ENCODE measurements at regions not wholly inside any gene's neighbourhood (a gene's known extent, or its start where the extent isn't known, plus 50 kb on each side); places are given as distances from the start of the nearest gene placed in this dataset.

- no peak overlapping the region for H3K4me3 ChIP-seq
- no peak for DNase-seq
- no peaks in the 10 kb centered on the region for H3K4me1 ChIP-seq
- intact Hi-C loops (cut with DNase I; ENCODE audit: low total_unique reads) = no loop called here
- peaks cover 0 to 4% (median 0%) of the 10 kb centered on the region in 7 donors for H3K27me3 ChIP-seq (replicated peaks in 1 of 7)
- WGBS, 5 donors = 81 to 93% (median 82%) methylated on average over 7 of the region's 7 CpGs
- TF ChIP-seq POLR2AphosphoS5 (IDR thresholded peaks at IDR 0.05) (no peak), POLR2A (IDR thresholded peaks at IDR 0.05) (no peak), CTCF (IDR thresholded peaks at IDR 0.05 in 8 of 11, conservative IDR thresholded peaks at IDR 0.05 in 3 of 11) (no peak)
- no peak overlapping the region for H3K27ac ChIP-seq
- H3K36me3 ChIP-seq = no peaks in the 10 kb centered on the region
- peaks cover 0 to 21% (median 7%) of the 10 kb centered on the region in 8 donors for H3K9me3 ChIP-seq
These were observed 491.9 kb downstream of the SIPA1L2 start for GRCh38 chr1:232138044-232138443.

GRCh38 chr1:232137066-232137465 is 492.9 kb downstream of the SIPA1L2 start:
- H3K27me3 ChIP-seq (replicated peaks in 1 of 7) = peaks cover 0 to 4% (median 0%) of the 10 kb centered on the region in 7 donors
- H3K4me1 ChIP-seq = no peaks in the 10 kb centered on the region
- DNase-seq = no peak
- H3K4me3 ChIP-seq = no peak overlapping the region
- H3K9me3 ChIP-seq = peaks cover 0 to 21% (median 7%) of the 10 kb centered on the region in 8 donors
- WGBS, 5 donors = 78 to 88% (median 85%) methylated on average over 3 of the region's 3 CpGs
- intact Hi-C loops (cut with DNase I; ENCODE audit: low total_unique reads) = no loop called here
- no peaks in the 10 kb centered on the region for H3K36me3 ChIP-seq
- no peak for TF ChIP-seq POLR2AphosphoS5 (IDR thresholded peaks at IDR 0.05)
- TF ChIP-seq POLR2A (IDR thresholded peaks at IDR 0.05) = no peak
- no peak for TF ChIP-seq CTCF (IDR thresholded peaks at IDR 0.05 in 8 of 11, conservative IDR thresholded peaks at IDR 0.05 in 3 of 11)
- H3K27ac ChIP-seq = no peak overlapping the region

GRCh38 chr1:232136136-232136535 is 493.8 kb downstream of the SIPA1L2 start:
- H3K27me3 ChIP-seq (replicated peaks in 1 of 7) = peaks cover 0 to 4% (median 0%) of the 10 kb centered on the region in 7 donors
- no peaks in the 10 kb centered on the region for H3K4me1 ChIP-seq
- no peak overlapping the region for H3K27ac ChIP-seq
- H3K4me3 ChIP-seq = no peak overlapping the region
- H3K9me3 ChIP-seq = peaks cover 0 to 25% (median 12%) of the 10 kb centered on the region in 8 donors
- intact Hi-C loops (cut with DNase I; ENCODE audit: low total_unique reads) = no loop called here
- H3K36me3 ChIP-seq = no peaks in the 10 kb centered on the region
- 78 to 84% (median 83%) methylated on average over 4 of the region's 4 CpGs for WGBS, 5 donors
- DNase-seq = no peak
- TF ChIP-seq POLR2AphosphoS5 (IDR thresholded peaks at IDR 0.05) = no peak
- TF ChIP-seq POLR2A (IDR thresholded peaks at IDR 0.05) = no peak
- TF ChIP-seq CTCF (IDR thresholded peaks at IDR 0.05 in 8 of 11, conservative IDR thresholded peaks at IDR 0.05 in 3 of 11) = no peak

GRCh38 chr1:232134365-232134764 is 495.6 kb downstream of the SIPA1L2 start:
- TF ChIP-seq CTCF (IDR thresholded peaks at IDR 0.05 in 8 of 11, conservative IDR thresholded peaks at IDR 0.05 in 3 of 11) (no peak), POLR2AphosphoS5 (IDR thresholded peaks at IDR 0.05) (no peak), POLR2A (IDR thresholded peaks at IDR 0.05) (no peak)
- no peaks in the 10 kb centered on the region for H3K36me3 ChIP-seq
- no peaks in the 10 kb centered on the region for H3K4me1 ChIP-seq
- H3K9me3 ChIP-seq = peaks cover 0 to 21% (median 9%) of the 10 kb centered on the region in 8 donors
- intact Hi-C loops (cut with DNase I; ENCODE audit: low total_unique reads) = no loop called here
- no peak for DNase-seq
- no peak overlapping the region for H3K4me3 ChIP-seq
- H3K27me3 ChIP-seq (replicated peaks in 1 of 7) = peaks cover 0 to 19% (median 0%) of the 10 kb centered on the region in 7 donors
- H3K27ac ChIP-seq = no peak overlapping the region
- WGBS, 5 donors = 75 to 77% (median 76%) methylated on average over 2 of the region's 2 CpGs
